Osteoblast (primary cell): ENCODE measurements at regions not wholly inside any gene's neighbourhood (a gene's known extent, or its start where the extent isn't known, plus 50 kb on each side); places are given as distances from the start of the nearest gene placed in this dataset.

Source experiments
- DNase-seq: peaks from one replicate; pipeline ENCODE4 v3.0.0; 2011; ENCODE audit warnings: low spot score, mixed read lengths; ENCODE audit not compliant: insufficient read length; ENCODE audit errors: missing footprints
- H2AFZ ChIP-seq: 2 replicates; pipeline ENCODE4 v1.6.0; 2011; ENCODE audit warnings: mild to moderate bottlenecking, low read length
- H3K27ac ChIP-seq: 2 replicates; pipeline ENCODE4 v1.5.1; 2011; ENCODE audit warnings: mild to moderate bottlenecking, low read depth, low read length, moderate library complexity
- H3K27me3 ChIP-seq: 2 replicates; pipeline ENCODE4 v1.6.0; 2012; ENCODE audit warnings: mild to moderate bottlenecking, control low read depth, inconsistent platforms, low read length, moderate library complexity; ENCODE audit not compliant: insufficient read depth
- H3K36me3 ChIP-seq: 2 replicates; pipeline ENCODE4 v1.5.1; 2011; ENCODE audit warnings: mild to moderate bottlenecking, low read length, control low read depth, moderate library complexity; ENCODE audit not compliant: insufficient read depth
- H3K4me1 ChIP-seq: 2 replicates; pipeline ENCODE4 v1.5.1; 2011; ENCODE audit warnings: mild to moderate bottlenecking, low read length, control low read depth, moderate library complexity; ENCODE audit not compliant: insufficient read depth
- H3K4me2 ChIP-seq: 2 replicates; pipeline ENCODE4 v1.6.0; 2011; ENCODE audit warnings: mild to moderate bottlenecking, low read length; ENCODE audit not compliant: insufficient read depth
- H3K4me3 ChIP-seq: fragments of 200-600 bp; sonication (generic); 3 replicates; pipeline ENCODE4 v1.5.1; 2012; ENCODE audit warnings: mild to moderate bottlenecking, low read length, inconsistent platforms; ENCODE audit not compliant: insufficient read depth
- H3K79me2 ChIP-seq: 2 replicates; pipeline ENCODE4 v1.6.0; 2012; ENCODE audit warnings: mild to moderate bottlenecking, low read length, control low read depth, inconsistent platforms; ENCODE audit not compliant: insufficient read depth
- H3K9me3 ChIP-seq: 2 replicates; pipeline ENCODE4 v1.5.1; 2011; ENCODE audit warnings: low read depth, low read length, control low read depth
- H4K20me1 ChIP-seq: 2 replicates; pipeline ENCODE4 v1.6.0; 2012; ENCODE audit warnings: mild to moderate bottlenecking, low read length, control low read depth; ENCODE audit not compliant: insufficient read depth
- TF ChIP-seq, protein P1 (sequence below): IDR thresholded peaks from 2 replicates; pipeline ENCODE4 v1.5.1; 2011; ENCODE audit warnings: mild to moderate bottlenecking, low read depth, low read length, moderate library complexity; ENCODE audit errors: extremely low read depth

DNA sequence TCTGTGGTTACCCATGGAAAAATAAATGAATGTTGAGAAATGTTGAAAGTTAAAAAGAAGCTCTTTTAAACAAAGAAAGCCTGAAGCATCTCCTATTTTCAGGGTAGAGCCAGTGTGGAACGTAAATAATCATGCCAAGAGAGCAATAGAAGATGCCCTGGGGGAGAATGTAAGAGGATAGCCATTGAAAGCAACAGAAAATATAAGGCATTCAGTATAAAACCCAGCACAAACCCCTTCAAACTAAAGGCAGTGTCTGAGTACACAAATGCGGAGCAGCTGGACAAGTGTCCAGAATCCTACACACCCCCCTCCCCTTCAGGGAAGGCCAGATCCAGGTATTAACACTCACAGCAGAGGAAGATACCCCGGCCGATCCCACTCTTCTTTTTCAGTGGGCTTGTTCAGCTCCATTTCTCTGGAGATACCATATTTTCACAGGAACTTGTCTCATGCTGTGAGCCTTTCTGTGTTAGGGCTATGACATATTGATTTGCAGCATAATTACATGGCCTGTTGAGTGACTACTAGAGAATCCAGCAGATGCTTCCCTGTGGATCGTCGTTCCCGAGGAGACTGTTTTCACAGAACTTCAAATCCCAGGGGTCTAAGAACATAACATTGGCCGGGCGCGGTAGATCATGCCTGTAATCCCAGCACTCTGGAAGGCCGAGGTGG lies 101.2 kb downstream of the PLK2 start:
- H3K4me2 ChIP-seq: no peak overlapping the region
- no peaks in the 10 kb centered on the region for H3K27me3 ChIP-seq
- no peaks in the 10 kb centered on the region for H3K36me3 ChIP-seq
- H3K79me2 ChIP-seq: no peaks in the 10 kb centered on the region
- H3K27ac ChIP-seq: no peak overlapping the region
- no peak overlapping the region for H2AFZ ChIP-seq
- no peaks in the 10 kb centered on the region for H4K20me1 ChIP-seq
- no peaks in the 10 kb centered on the region for H3K9me3 ChIP-seq
- TF ChIP-seq, protein P1, sequence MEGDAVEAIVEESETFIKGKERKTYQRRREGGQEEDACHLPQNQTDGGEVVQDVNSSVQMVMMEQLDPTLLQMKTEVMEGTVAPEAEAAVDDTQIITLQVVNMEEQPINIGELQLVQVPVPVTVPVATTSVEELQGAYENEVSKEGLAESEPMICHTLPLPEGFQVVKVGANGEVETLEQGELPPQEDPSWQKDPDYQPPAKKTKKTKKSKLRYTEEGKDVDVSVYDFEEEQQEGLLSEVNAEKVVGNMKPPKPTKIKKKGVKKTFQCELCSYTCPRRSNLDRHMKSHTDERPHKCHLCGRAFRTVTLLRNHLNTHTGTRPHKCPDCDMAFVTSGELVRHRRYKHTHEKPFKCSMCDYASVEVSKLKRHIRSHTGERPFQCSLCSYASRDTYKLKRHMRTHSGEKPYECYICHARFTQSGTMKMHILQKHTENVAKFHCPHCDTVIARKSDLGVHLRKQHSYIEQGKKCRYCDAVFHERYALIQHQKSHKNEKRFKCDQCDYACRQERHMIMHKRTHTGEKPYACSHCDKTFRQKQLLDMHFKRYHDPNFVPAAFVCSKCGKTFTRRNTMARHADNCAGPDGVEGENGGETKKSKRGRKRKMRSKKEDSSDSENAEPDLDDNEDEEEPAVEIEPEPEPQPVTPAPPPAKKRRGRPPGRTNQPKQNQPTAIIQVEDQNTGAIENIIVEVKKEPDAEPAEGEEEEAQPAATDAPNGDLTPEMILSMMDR: no peak
- H3K4me1 ChIP-seq: no peaks in the 10 kb centered on the region
- DNase-seq: no peak
- no peak overlapping the region for H3K4me3 ChIP-seq

DNA sequence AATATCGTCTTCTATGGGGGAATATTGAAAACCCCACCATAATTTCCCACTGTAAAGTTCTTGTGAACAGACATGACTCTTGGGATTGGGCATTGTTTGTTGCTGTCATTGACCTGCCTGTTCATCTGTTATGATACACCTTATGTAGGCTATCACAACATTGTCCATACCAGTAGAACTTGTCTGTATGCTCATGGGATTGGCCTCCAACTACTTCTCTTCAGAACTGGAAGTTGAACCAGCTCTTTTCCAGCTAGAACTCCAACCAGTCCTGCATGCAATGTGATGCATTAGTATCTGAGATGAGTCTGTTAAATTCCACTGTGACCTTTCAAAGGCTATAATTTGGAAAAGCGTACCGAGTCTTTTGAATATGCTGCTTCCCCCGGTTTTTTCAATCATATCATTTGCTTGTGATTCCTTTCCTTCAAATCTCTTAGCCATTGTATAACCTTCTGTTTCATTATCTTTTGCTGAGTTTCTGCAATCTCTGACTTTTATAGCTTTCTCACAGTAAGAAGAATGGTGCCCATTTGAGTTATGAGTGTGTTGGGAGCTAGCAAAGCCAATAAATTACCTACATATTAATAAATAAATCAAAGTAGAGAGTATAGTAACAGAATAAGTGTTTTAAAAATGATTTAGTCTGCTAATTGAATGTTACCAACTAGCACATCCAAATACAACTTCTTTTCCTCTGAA lies 101.9 kb downstream of the PLK2 start:
- Histone ChIP-seq H3K27ac (no peak overlapping the region), H3K79me2 (no peaks in the 10 kb centered on the region)

DNA sequence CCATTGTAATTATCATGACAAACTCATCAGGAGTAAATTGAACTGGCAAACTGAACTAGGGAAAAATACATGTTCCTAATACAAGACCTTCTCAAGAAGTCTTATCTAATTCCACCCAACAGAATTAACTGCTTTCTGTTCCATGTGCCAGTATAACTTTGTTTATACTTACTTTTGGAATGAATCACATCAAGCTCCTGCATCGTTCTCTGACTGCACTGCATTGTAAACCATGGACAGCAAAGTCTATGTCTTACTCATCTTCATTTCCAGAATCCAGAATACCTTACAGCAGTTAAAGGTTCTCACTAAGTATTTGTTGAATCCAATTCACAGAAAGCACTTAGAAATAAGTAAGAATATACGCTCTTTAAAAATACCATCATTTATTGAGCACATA lies 102.8 kb downstream of the PLK2 start:
- Histone ChIP-seq H3K27me3 (no peaks in the 10 kb centered on the region), H3K4me2 (no peak overlapping the region), H3K4me3 (no peak overlapping the region), H3K27ac (no peak overlapping the region), H2AFZ (no peak overlapping the region), H3K4me1 (no peaks in the 10 kb centered on the region), H4K20me1 (no peaks in the 10 kb centered on the region), H3K9me3 (no peaks in the 10 kb centered on the region), H3K36me3 (no peaks in the 10 kb centered on the region), H3K79me2 (no peaks in the 10 kb centered on the region)
- TF ChIP-seq, protein P1: no peak
- no peak for DNase-seq

More for the DNA sequence above, 101.9 kb downstream of the PLK2 start:
- Histone ChIP-seq H4K20me1 (no peaks in the 10 kb centered on the region), H3K9me3 (no peaks in the 10 kb centered on the region), H2AFZ (no peak overlapping the region), H3K27me3 (no peaks in the 10 kb centered on the region), H3K4me3 (no peak overlapping the region), H3K4me1 (no peaks in the 10 kb centered on the region), H3K4me2 (no peak overlapping the region), H3K36me3 (no peaks in the 10 kb centered on the region)
- TF ChIP-seq, protein P1: no peak
- no peak for DNase-seq

DNA sequence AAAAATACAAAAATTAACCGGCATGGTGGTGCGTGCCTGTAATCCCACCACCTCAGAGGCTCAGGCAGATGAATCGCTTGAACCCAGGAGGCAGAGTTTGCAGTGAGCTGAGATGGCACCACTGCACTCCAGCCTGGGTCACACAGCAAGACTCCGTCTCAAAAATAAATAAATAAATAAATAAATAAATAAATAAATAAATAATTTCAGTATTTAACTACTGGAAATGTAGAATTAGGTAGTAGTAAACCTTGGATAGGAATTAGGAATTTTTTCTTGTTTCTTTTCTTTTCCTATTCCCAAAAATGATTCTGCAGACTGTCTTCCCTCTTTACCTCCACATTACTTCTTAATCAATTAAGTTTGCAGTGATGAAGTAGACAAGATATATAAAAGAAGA lies 103.2 kb downstream of the PLK2 start:
- no peaks in the 10 kb centered on the region for H3K9me3 ChIP-seq
- H3K4me1 ChIP-seq: no peaks in the 10 kb centered on the region
- DNase-seq: no peak
- no peaks in the 10 kb centered on the region for H3K36me3 ChIP-seq
- TF ChIP-seq, protein P1: no peak
- no peak overlapping the region for H3K4me3 ChIP-seq
- no peak overlapping the region for H3K4me2 ChIP-seq
- no peaks in the 10 kb centered on the region for H4K20me1 ChIP-seq
- no peaks in the 10 kb centered on the region for H3K79me2 ChIP-seq
- H3K27me3 ChIP-seq: no peaks in the 10 kb centered on the region
- no peak overlapping the region for H3K27ac ChIP-seq
- no peak overlapping the region for H2AFZ ChIP-seq
